ENCODE measurements at regions not wholly inside any gene's neighbourhood (a gene's known extent, or its start where the extent isn't known, plus 50 kb on each side); places are given as distances from the start of the nearest gene placed in this dataset.
A peak's percentile ranks its signal among the peaks of the same experiment; 100 is the strongest.
"Not testable (repeated sequence)": the region's sequence is repeated elsewhere in the genome, so short reads cannot be mapped to it uniquely, and the experiment has no call there.

DNA sequence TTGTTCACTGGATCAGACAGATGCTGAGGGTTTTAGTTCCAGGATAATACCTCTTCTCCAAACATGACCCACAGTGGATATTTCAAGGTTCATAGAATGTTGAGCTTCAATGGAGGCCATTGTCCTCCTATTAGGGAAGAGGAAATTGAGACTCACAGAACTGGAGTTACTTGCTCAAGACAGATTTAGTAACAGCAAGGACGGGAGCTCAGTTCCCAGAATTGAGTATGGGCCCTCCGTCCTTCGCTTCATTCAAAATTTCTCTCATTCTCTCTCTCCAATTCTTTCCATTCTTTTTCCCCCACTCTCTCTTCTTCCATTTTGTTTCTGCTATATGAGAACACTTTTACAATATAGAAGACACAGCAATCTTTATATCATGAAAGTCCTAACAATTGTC lies 94.0 kb downstream of the DNAJB9 start:
- Histone ChIP-seq H3K36me3 (ENCODE audit: control insufficient read depth, insufficient read depth, low read length) (no peaks in the 10 kb centered on the region), H3K4me3 (ENCODE audit: low read depth, low read length) (no peak overlapping the region), H3K27me3 (ENCODE audit: control insufficient read depth, insufficient read depth, low read length) (no peaks in the 10 kb centered on the region)
- TF ChIP-seq, protein P1, sequence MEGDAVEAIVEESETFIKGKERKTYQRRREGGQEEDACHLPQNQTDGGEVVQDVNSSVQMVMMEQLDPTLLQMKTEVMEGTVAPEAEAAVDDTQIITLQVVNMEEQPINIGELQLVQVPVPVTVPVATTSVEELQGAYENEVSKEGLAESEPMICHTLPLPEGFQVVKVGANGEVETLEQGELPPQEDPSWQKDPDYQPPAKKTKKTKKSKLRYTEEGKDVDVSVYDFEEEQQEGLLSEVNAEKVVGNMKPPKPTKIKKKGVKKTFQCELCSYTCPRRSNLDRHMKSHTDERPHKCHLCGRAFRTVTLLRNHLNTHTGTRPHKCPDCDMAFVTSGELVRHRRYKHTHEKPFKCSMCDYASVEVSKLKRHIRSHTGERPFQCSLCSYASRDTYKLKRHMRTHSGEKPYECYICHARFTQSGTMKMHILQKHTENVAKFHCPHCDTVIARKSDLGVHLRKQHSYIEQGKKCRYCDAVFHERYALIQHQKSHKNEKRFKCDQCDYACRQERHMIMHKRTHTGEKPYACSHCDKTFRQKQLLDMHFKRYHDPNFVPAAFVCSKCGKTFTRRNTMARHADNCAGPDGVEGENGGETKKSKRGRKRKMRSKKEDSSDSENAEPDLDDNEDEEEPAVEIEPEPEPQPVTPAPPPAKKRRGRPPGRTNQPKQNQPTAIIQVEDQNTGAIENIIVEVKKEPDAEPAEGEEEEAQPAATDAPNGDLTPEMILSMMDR (IDR thresholded peaks at IDR 0.05; ENCODE audit: insufficient read depth, low read length, severe bottlenecking) = no peak
- FAIRE-seq = peak; percentile 43
- DNase-seq (ENCODE audit: low read depth) = no peak

DNA sequence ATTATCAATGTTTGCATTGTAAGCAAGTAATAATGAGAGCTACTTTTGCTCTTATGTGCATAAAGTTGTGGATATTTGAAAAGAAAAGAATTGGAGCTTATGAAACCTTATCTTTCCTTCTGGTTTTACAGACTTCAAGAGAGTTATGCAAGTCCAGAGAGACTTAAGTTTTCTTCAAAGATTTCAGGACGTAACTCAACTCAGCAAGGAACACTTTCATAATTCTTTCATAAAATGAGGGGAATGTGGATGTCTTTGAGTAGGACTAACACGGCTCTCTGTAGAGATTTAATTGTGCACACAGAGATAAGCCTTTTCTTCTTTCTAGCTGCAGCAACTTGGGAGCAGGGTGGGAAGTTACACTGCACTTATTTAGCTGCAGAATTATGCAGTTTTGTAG lies 97.5 kb downstream of the DNAJB9 start:
- TF ChIP-seq, protein P1 (IDR thresholded peaks at IDR 0.05; ENCODE audit: insufficient read depth, low read length, severe bottlenecking) = no peak
- DNase-seq (ENCODE audit: low read depth) = no peak
- no peak for FAIRE-seq
- Histone ChIP-seq H3K4me3 (ENCODE audit: low read depth, low read length) (no peak overlapping the region), H3K27me3 (ENCODE audit: control insufficient read depth, insufficient read depth, low read length) (no peaks in the 10 kb centered on the region), H3K36me3 (ENCODE audit: control insufficient read depth, insufficient read depth, low read length) (no peaks in the 10 kb centered on the region)

DNA sequence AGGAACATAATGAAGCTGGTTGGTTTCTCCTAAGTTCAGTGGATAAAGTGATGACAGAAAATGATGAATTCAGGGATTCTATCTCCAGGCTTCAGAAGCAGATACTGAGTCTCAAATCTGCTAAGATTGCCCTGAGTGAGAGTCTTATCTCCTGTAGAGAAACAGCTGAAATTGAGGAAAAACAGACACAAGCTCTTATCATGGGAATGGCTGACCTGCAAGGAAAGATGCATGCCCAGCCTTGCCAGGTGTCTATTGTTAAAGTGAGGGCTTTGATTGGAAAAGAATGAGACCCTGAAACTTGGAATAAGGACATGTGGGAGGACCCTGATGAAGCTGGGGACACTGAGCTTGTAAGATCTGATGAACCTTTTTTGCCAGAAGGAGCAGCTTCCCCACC lies 100.3 kb downstream of the DNAJB9 start:
- Histone ChIP-seq H3K36me3 (ENCODE audit: control insufficient read depth, insufficient read depth, low read length) (no peaks in the 10 kb centered on the region), H3K27me3 (ENCODE audit: control insufficient read depth, insufficient read depth, low read length) (no peaks in the 10 kb centered on the region), H3K4me3 (ENCODE audit: low read depth, low read length) (no peak overlapping the region)
- FAIRE-seq (no peak), DNase-seq (ENCODE audit: low read depth) (no peak)
- TF ChIP-seq, protein P1 (IDR thresholded peaks at IDR 0.05; ENCODE audit: insufficient read depth, low read length, severe bottlenecking) = no peak

DNA sequence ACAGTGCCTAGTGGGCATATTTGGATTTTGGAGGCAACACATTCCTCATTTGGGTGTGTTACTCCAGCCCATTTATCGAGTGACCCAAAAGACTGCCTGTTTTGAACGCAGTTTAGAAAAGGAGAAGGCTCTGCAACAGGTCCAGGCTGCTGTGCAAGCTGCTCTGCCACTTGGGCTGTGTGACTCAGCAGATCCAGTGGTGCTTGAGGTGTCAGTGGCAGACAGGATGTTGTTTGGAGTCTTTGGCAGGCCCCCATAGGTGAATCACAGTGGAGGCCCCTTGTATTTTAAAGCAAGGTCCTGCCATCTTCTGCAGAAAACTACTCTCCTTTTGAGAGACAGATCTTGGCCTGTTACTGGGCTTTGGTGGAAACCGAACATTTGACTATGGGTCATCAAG lies 104.0 kb downstream of the DNAJB9 start:
- FAIRE-seq; H3K4me3 ChIP-seq (ENCODE audit: low read depth, low read length); DNase-seq (ENCODE audit: low read depth); H3K36me3 ChIP-seq (ENCODE audit: control insufficient read depth, insufficient read depth, low read length); H3K27me3 ChIP-seq (ENCODE audit: control insufficient read depth, insufficient read depth, low read length): not testable (repeated sequence)

DNA sequence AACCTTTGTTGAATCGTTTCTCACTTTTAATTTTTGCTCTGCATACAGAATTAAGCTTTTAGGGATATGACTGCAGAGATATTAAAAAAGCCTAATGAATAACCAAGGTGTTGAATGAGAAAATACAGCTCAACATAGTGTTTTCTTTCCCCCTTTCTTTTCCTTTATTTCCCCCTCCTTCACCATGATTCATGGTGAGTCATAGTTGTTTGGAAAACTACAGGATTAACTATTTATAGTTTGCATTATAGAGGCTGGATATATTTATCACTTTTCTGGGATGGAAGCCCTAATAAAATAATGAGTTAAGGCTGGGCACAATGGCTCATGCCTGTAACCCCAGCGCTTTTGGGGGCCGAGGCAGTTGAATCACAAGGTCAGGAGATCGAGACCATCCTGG lies 115.0 kb downstream of the DNAJB9 start:
- H3K27me3 ChIP-seq (ENCODE audit: control insufficient read depth, insufficient read depth, low read length) = no peaks in the 10 kb centered on the region
- H3K4me3 ChIP-seq (ENCODE audit: low read depth, low read length) = no peak overlapping the region
- no peaks in the 10 kb centered on the region for H3K36me3 ChIP-seq (ENCODE audit: control insufficient read depth, insufficient read depth, low read length)
- DNase-seq (ENCODE audit: low read depth) (peak; percentile 30), FAIRE-seq (no peak)
- TF ChIP-seq, protein P1 (IDR thresholded peaks at IDR 0.05; ENCODE audit: insufficient read depth, low read length, severe bottlenecking) = no peak

DNA sequence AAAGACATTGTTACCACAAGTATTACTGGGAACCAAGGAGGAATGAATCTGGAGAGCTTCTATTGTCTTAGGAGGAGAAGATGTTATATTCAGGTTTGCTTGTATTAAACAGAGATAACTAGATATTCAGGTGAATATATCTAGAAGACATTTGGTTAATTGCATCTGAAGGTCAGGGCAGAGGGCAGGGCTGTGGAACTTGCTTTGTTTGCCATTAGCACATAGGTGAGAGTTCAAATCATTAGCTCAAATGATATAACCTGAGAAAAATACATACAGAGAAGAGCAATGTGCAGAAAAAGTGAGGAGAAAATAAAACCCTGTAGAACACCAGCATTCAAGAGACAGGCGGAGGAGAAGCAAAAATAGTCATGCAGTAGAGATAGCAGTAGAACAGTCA lies 116.8 kb downstream of the DNAJB9 start:
- DNase-seq (ENCODE audit: low read depth) (no peak), FAIRE-seq (no peak)
- TF ChIP-seq, protein P1 (IDR thresholded peaks at IDR 0.05; ENCODE audit: insufficient read depth, low read length, severe bottlenecking) = no peak
- Histone ChIP-seq H3K36me3 (ENCODE audit: control insufficient read depth, insufficient read depth, low read length) (no peaks in the 10 kb centered on the region), H3K27me3 (ENCODE audit: control insufficient read depth, insufficient read depth, low read length) (no peaks in the 10 kb centered on the region), H3K4me3 (ENCODE audit: low read depth, low read length) (no peak overlapping the region)

All from bronchial epithelial cell (primary cell).